Upper lobe of right lung (tissue), 1 donor: ENCODE measurements at regions not wholly inside any gene's neighbourhood (a gene's known extent, or its start where the extent isn't known, plus 50 kb on each side); places are given as distances from the start of the nearest gene placed in this dataset.

Experiments used
- ATAC-seq: fragments of 200-7000 bp; cut with Tn5 transposase; one replicate; pipeline ENCODE4 v1.9.1; 2020; ENCODE audit warnings: mild to moderate bottlenecking, moderate library complexity
- DNase-seq: peaks from one replicate; pipeline ENCODE4 v3.0.0-alpha.2; 2020
- H3K27ac ChIP-seq: fragments of 200-600 bp; one replicate; pipeline ENCODE4 v1.8.0; 2022
- H3K27me3 ChIP-seq: fragments of 200-600 bp; one replicate; pipeline ENCODE4 v1.8.0; 2022; ENCODE audit warnings: mild to moderate bottlenecking
- H3K36me3 ChIP-seq: fragments of 200-600 bp; one replicate; pipeline ENCODE4 v1.8.0; 2022
- H3K4me1 ChIP-seq: fragments of 200-600 bp; one replicate; pipeline ENCODE4 v1.8.0; 2022
- H3K4me3 ChIP-seq: fragments of 200-600 bp; one replicate; pipeline ENCODE4 v1.8.0; 2022; ENCODE audit warnings: mild to moderate bottlenecking
- H3K9me3 ChIP-seq: fragments of 200-600 bp; one replicate; pipeline ENCODE4 v1.8.0; 2022
- intact Hi-C: fragments of 100-400 bp; cut with DNase I; formaldehyde crosslinking; loops from one replicate; pipeline ENCODE4 v1.11.0; 2022
- TF ChIP-seq, protein P1 (sequence below): fragments of 200-600 bp; IDR thresholded peaks from one replicate; pipeline ENCODE4 v1.8.0; 2022; ENCODE audit warnings: antibody characterized with exemption
- donor health status: DM: no; HTN: yes; CAD: no; lungs with severe emphysema.

GRCh38 chr13:72527333-72527732 lies 200.1 kb downstream of the MZT1 start:
- Histone ChIP-seq H3K27me3 (no peaks in the 10 kb centered on the region), H3K36me3 (no peaks in the 10 kb centered on the region), H3K27ac (no peak overlapping the region), H3K4me3 (no peak overlapping the region), H3K9me3 (no peaks in the 10 kb centered on the region), H3K4me1 (no peaks in the 10 kb centered on the region)
- TF ChIP-seq, protein P1, sequence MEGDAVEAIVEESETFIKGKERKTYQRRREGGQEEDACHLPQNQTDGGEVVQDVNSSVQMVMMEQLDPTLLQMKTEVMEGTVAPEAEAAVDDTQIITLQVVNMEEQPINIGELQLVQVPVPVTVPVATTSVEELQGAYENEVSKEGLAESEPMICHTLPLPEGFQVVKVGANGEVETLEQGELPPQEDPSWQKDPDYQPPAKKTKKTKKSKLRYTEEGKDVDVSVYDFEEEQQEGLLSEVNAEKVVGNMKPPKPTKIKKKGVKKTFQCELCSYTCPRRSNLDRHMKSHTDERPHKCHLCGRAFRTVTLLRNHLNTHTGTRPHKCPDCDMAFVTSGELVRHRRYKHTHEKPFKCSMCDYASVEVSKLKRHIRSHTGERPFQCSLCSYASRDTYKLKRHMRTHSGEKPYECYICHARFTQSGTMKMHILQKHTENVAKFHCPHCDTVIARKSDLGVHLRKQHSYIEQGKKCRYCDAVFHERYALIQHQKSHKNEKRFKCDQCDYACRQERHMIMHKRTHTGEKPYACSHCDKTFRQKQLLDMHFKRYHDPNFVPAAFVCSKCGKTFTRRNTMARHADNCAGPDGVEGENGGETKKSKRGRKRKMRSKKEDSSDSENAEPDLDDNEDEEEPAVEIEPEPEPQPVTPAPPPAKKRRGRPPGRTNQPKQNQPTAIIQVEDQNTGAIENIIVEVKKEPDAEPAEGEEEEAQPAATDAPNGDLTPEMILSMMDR: no peak
- no peak for ATAC-seq
- no peak for DNase-seq
- intact Hi-C loops: no loop called here

- TF ChIP-seq, protein P1: no peak
Measured at GRCh38 chr13:72523593-72523992, 203.8 kb downstream of the MZT1 start.

GRCh38 chr13:72523049-72523448 lies 204.4 kb downstream of the MZT1 start:
- no peak for DNase-seq
- Histone ChIP-seq H3K27me3 (no peaks in the 10 kb centered on the region), H3K27ac (no peak overlapping the region), H3K36me3 (no peaks in the 10 kb centered on the region), H3K9me3 (no peaks in the 10 kb centered on the region), H3K4me1 (no peaks in the 10 kb centered on the region), H3K4me3 (no peak overlapping the region)
- TF ChIP-seq, protein P1: no peak
- intact Hi-C loops: no loop called here
- ATAC-seq: no peak

More at GRCh38 chr13:72523593-72523992, 203.8 kb downstream of the MZT1 start:
- Histone ChIP-seq H3K36me3 (no peaks in the 10 kb centered on the region), H3K27me3 (no peaks in the 10 kb centered on the region), H3K4me3 (no peak overlapping the region), H3K9me3 (no peaks in the 10 kb centered on the region), H3K4me1 (no peaks in the 10 kb centered on the region), H3K27ac (no peak overlapping the region)
- no peak for DNase-seq
- intact Hi-C loops: no loop called here
- ATAC-seq: no peak

GRCh38 chr13:72521940-72522661 lies 205.3 kb downstream of the MZT1 start:
- Histone ChIP-seq H3K4me3 (no peak overlapping the region), H3K27me3 (no peaks in the 10 kb centered on the region), H3K9me3 (no peaks in the 10 kb centered on the region), H3K36me3 (no peaks in the 10 kb centered on the region), H3K4me1 (no peaks in the 10 kb centered on the region), H3K27ac (no peak overlapping the region)
- intact Hi-C loops: no loop called here
- TF ChIP-seq, protein P1: no peak
- no peak for DNase-seq
- ATAC-seq: no peak

DNA sequence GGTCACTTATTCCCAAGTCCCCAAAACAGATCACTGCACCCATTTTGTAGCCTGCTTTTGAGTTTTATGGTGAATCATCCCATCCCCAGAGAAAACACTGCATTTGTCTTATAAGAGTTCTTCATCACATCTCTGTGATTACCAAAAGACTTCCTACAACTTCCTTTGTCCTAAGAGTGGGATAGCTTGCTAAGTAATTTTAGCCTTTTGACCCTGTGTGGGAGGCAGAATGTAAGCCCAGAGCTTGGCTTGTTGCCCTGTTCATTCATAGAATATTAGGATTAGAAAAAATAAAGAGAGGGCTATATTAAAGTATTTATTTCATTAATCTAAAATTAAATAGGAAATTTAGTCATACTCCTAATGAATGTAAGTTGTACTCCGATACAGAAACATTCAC lies 213.3 kb downstream of the MZT1 start:
- intact Hi-C loops: no loop called here
- DNase-seq (no peak), ATAC-seq (no peak)
- no peaks in the 10 kb centered on the region for H3K27me3 ChIP-seq
- no peak overlapping the region for H3K4me3 ChIP-seq
- H3K36me3 ChIP-seq: no peaks in the 10 kb centered on the region
- H3K27ac ChIP-seq: no peak overlapping the region
- no peaks in the 10 kb centered on the region for H3K9me3 ChIP-seq
- TF ChIP-seq, protein P1: no peak
- H3K4me1 ChIP-seq: no peaks in the 10 kb centered on the region

DNA sequence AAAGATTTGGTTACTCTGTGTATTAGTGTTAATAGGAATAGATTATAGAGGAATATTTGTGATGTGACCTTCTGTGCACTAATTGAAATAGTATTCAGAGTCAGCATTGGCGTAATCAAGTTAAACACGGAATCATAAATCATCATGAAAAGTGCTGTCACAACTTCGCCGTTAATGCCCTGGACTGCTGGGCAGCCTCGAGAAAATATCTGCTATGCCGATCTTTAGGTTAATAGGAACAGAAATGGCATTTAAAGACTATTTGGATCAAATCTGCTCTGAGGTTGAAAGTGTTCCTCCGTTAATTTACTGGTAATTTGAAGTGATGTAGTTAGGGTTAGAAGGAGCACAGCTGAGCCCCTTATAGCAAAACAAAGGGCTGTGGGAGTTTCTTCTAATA lies 219.0 kb downstream of the MZT1 start:
- Histone ChIP-seq H3K4me3 (no peak overlapping the region), H3K27ac (no peak overlapping the region), H3K9me3 (no peaks in the 10 kb centered on the region), H3K27me3 (no peaks in the 10 kb centered on the region), H3K4me1 (no peaks in the 10 kb centered on the region), H3K36me3 (no peaks in the 10 kb centered on the region)
- DNase-seq (no peak), ATAC-seq (no peak)
- TF ChIP-seq, protein P1: no peak
- intact Hi-C loops: no loop called here
